Common myeloid progenitor, CD34-positive (primary cell): ENCODE measurements at regions not wholly inside any gene's neighbourhood (a gene's known extent, or its start where the extent isn't known, plus 50 kb on each side); places are given as distances from the start of the nearest gene placed in this dataset.

Source experiments
- CTCF ChIA-PET: fragments of 350-600 bp; sonication (Branson Sonifier 250); formaldehyde crosslinking; loops from one replicate; lab custom pipeline; 2021; ENCODE audit warnings: antibody characterized with exemption; lab: Charles Lee
- POLR2A ChIA-PET: fragments of 350-600 bp; sonication (Branson Sonifier 250); formaldehyde crosslinking; loops from one replicate; lab custom pipeline; 2021; ENCODE audit warnings: antibody characterized with exemption; lab: Charles Lee
- DNase-seq, 3 donors: peaks; one replicate each; pipeline versions ENCODE4 v3.0.0 to v3.0.0-alpha.2; 2013
- H3K27ac ChIP-seq, 2 experiments: 1 replicate in 1 of 2; 2 replicates in 1 of 2; pipeline ENCODE4 v1.7.0; 2013; ENCODE audit warnings: inconsistent platforms in 2 of 2, low read length in 2 of 2, mild to moderate bottlenecking in 2 of 2, low read depth in 1 of 2, moderate library complexity in 1 of 2; ENCODE audit not compliant: severe bottlenecking in 2 of 2, insufficient read depth in 1 of 2, poor library complexity in 1 of 2
- H3K27me3 ChIP-seq, 5 experiments: replicated peaks in 2 of 5; 1 replicate in 3 of 5; 2 replicates in 2 of 5; pipeline versions ENCODE4 v1.6.1 to v1.7.0; 2013; ENCODE audit warnings: low read length in 4 of 5, mild to moderate bottlenecking in 2 of 5, moderate library complexity in 2 of 5, inconsistent platforms in 1 of 5; ENCODE audit not compliant: insufficient read depth in 5 of 5, control insufficient read depth in 4 of 5
- H3K36me3 ChIP-seq, 4 experiments: 1 replicate in 2 of 4; 2 replicates in 2 of 4; pipeline versions ENCODE4 v1.6.1 to v1.7.0; 2013; ENCODE audit warnings: low read length in 3 of 4, control low read depth in 1 of 4, mild to moderate bottlenecking in 1 of 4; ENCODE audit not compliant: control insufficient read depth in 4 of 4, insufficient read depth in 4 of 4
- H3K4me1 ChIP-seq, 4 experiments: 1 replicate in 3 of 4; 2 replicates in 1 of 4; pipeline versions ENCODE4 v1.6.1 to v1.7.1; 2013; ENCODE audit warnings: low read length in 3 of 4, mild to moderate bottlenecking in 3 of 4, control low read depth in 1 of 4, inconsistent platforms in 1 of 4, moderate library complexity in 1 of 4; ENCODE audit not compliant: control insufficient read depth in 4 of 4, insufficient read depth in 4 of 4; ENCODE audit errors: control extremely low read depth in 1 of 4
- H3K4me3 ChIP-seq, 7 experiments: 1 replicate in 4 of 7; 2 replicates in 3 of 7; pipeline versions ENCODE4 v1.5.1 to v1.7.0; 2013; ENCODE audit warnings: mild to moderate bottlenecking in 7 of 7, low read length in 6 of 7, moderate library complexity in 6 of 7, inconsistent platforms in 2 of 7, low read depth in 2 of 7, control low read depth in 1 of 7; ENCODE audit not compliant: insufficient read depth in 4 of 7, control insufficient read depth in 1 of 7; ENCODE audit errors: extremely low read depth in 1 of 7
- H3K9me3 ChIP-seq, 5 experiments: 1 replicate in 4 of 5; 2 replicates in 1 of 5; pipeline versions ENCODE4 v1.6.1 to v1.7.1; 2013; ENCODE audit warnings: low read length in 4 of 5, mild to moderate bottlenecking in 2 of 5, inconsistent platforms in 1 of 5, low read depth in 1 of 5, moderate library complexity in 1 of 5; ENCODE audit not compliant: control insufficient read depth in 4 of 5, insufficient read depth in 2 of 5; ENCODE audit errors: control extremely low read depth in 1 of 5
- WGBS: methylation state at CpG from one replicate; pipeline ENCODE4 v1.1.5; 2013; ENCODE audit not compliant: insufficient coverage; 5-methylcytosine and 5-hydroxymethylcytosine counted together

GRCh38 chr1:95926331-95926730, 692.3 kb downstream of the RWDD3 start:
- DNase-seq = no peak
- Histone ChIP-seq H3K4me3 (no peak overlapping the region), H3K27ac (no peak overlapping the region), H3K4me1 (no peaks in the 10 kb centered on the region), H3K27me3 (no peaks in the 10 kb centered on the region), H3K9me3 (no peaks in the 10 kb centered on the region), H3K36me3 (no peaks in the 10 kb centered on the region)
- CTCF ChIA-PET = no interaction called here
- POLR2A ChIA-PET = no interaction called here
- 100% methylated on average over 1 of the region's 1 CpG for WGBS

DNA sequence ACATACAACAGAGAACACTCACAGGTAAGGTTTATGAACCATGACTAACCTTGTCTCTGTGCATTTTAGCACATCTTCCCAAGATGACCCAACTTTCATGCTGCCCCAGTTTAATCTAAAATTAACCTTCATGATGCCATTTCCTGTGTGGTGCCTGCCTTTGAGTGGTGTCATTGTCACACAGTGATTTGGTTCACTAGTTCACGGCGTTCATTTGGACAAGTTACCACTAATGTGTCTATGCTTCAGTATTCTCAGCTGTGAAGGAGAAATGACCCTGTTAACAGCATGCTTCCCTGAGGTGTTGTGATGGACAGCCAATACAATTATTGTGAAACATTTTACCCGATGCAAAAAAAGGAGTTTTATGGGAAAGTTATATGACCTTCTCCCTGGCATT, 693.1 kb downstream of the RWDD3 start:
- DNase-seq = no peak
- ChIA-PET POLR2A (no interaction called here), CTCF (interaction anchor here (0.8 kb wide), 1 partner anchor 247 kb away, joined by 3 read pairs; no protein-coding TSS in a partner anchor)
- 88% methylated on average over 2 of the region's 3 CpGs for WGBS
- H3K27me3 ChIP-seq = no peaks in the 10 kb centered on the region
- H3K36me3 ChIP-seq = no peaks in the 10 kb centered on the region
- H3K27ac ChIP-seq = no peak overlapping the region
- H3K9me3 ChIP-seq = no peaks in the 10 kb centered on the region
- no peaks in the 10 kb centered on the region for H3K4me1 ChIP-seq
- no peak overlapping the region for H3K4me3 ChIP-seq

- Histone ChIP-seq H3K36me3 (no peaks in the 10 kb centered on the region), H3K4me3 (no peak overlapping the region), H3K27ac (no peak overlapping the region), H3K9me3 (no peaks in the 10 kb centered on the region), H3K4me1 (peaks cover 0 to 7% (median 3%) of the 10 kb centered on the region in 4 experiments), H3K27me3 (no peaks in the 10 kb centered on the region)
- no peak for DNase-seq
- POLR2A ChIA-PET = no interaction called here
- CTCF ChIA-PET = no interaction called here
- WGBS = 91% methylated on average over 1 of the region's 1 CpG
Measured at GRCh38 chr1:95935719-95936118, 701.7 kb downstream of the RWDD3 start.

DNA sequence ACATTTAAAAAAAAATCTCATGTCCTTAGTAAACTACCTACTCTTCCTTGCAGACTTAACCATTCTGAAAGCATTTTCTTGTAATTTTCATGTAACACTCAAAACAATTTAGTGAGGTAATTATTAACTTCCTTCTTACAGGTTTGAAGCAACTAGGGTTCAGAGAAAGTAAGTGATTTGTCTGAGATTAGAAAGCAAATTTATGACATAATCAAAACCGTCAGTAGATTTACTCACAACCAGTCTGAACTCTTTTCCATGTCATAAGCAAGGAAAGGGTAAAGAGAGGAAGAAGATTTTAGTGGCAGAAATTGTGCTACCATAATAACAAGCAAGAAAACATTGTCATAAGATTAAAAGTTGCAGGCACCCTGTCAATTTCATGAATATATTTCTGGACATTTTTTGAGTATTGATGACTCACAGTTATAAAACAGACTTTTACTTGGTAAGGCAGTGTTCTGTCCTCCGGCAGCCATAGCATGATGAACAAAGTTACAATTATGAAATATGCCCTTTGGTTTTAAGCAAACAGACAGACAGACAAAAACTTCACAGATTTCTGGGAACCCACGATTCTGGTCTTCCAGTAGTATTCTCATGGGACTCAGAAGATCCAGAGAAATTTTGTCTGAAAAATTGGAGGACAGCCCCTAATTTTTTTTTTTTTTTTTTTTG, 707.2 kb downstream of the RWDD3 start:
- POLR2A ChIA-PET = interaction anchor here (0.7 kb wide), 1 partner anchor 11 kb away, joined by 3 read pairs; no protein-coding TSS in a partner anchor
- no peak for DNase-seq
- CTCF ChIA-PET = interaction anchor here (1.5 kb wide), 1 partner anchor 12 kb away, joined by 3 read pairs; no protein-coding TSS in a partner anchor
- H3K4me1 ChIP-seq = peaks cover 0 to 7% (median 3%) of the 10 kb centered on the region in 4 experiments
- H3K4me3 ChIP-seq = no peak overlapping the region
- H3K27ac ChIP-seq = no peak overlapping the region
- no peaks in the 10 kb centered on the region for H3K9me3 ChIP-seq
- WGBS = 88% methylated on average over 1 of the region's 3 CpGs
- H3K36me3 ChIP-seq = no peaks in the 10 kb centered on the region
- H3K27me3 ChIP-seq = no peaks in the 10 kb centered on the region

GRCh38 chr1:95948023-95948422, 714.0 kb downstream of the RWDD3 start:
- no peaks in the 10 kb centered on the region for H3K9me3 ChIP-seq
- H3K27ac ChIP-seq = no peak overlapping the region
- H3K27me3 ChIP-seq = no peaks in the 10 kb centered on the region
- H3K36me3 ChIP-seq = no peaks in the 10 kb centered on the region
- POLR2A ChIA-PET = no interaction called here
- CTCF ChIA-PET = no interaction called here
- H3K4me1 ChIP-seq = peaks cover 11 to 34% (median 20%) of the 10 kb centered on the region in 4 experiments
- DNase-seq = peak; percentile 42 to 75 (median 60)
- no peak overlapping the region for H3K4me3 ChIP-seq

DNA sequence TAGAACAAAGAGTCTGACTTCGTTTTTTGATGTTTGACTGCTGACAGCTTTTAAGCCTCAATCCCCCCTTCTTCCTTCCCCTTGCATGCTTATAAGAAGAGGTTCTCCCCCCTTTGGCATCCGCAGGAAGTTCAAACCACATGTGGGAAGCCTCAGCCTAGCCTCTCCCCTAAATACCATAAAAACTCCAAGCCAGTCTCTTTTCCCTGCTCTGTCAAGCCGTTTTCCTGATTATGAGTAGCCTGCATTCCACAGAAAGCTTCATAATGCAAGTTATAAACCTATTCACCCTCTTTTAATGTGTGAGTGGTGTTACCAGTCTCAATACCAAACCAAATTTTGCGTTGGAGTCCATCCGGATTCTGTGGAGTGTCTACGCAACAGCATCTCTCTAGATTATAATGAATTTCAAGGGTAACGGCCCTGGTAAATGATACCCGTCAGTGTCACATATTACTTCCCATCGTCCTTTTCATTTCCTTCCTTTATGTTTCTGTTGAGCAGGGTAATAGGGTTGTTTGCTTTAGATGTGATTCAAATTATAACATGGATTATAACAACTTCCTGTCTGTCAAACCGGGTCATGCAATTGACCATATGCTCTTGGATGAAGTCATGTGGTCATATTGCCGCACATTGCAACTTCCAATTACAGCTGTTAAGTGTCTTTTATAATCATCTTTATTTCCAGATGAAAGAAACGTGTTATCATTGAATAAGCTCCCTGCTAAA, 717.5 kb downstream of the RWDD3 start:
- peaks cover 11 to 39% (median 21%) of the 10 kb centered on the region in 4 experiments for H3K4me1 ChIP-seq
- H3K27ac ChIP-seq = no peak overlapping the region
- ChIA-PET CTCF (interaction anchor here (1.0 kb wide), 2 partner anchors 12 to 15 kb away, joined by 3 read pairs; no protein-coding TSS in a partner anchor), POLR2A (interaction anchor here (0.6 kb wide), 1 partner anchor 11 kb away, joined by 3 read pairs; no protein-coding TSS in a partner anchor)
- no peaks in the 10 kb centered on the region for H3K36me3 ChIP-seq
- H3K27me3 ChIP-seq = no peaks in the 10 kb centered on the region
- H3K4me3 ChIP-seq = peak overlapping the region in 5 of 7 experiments; percentile 19 to 62 (median 49)
- peak; percentile 43 to 71 (median 59) for DNase-seq
- WGBS = 7% methylated on average over 3 of the region's 12 CpGs
- H3K9me3 ChIP-seq = no peaks in the 10 kb centered on the region

DNA sequence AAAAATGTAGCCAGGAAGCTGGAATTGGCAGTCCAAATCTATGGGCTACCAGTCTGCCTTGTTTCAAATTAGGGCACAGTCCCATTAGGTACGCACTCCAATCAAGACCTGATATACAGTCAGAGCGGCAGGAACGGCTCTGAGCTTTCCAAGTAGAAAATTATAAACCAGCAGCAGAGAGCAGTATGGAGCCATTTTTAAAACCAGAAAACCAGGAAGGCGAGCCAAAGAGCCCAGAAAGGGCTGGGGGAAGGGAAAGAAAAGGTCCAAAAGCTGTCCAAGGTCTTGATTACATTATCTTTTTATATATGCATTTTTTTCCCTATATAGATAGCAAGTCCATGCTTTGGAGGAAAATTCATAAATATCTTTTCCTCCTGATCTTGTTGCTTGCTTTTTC, 719.0 kb downstream of the RWDD3 start:
- 8% methylated on average over 3 of the region's 4 CpGs for WGBS
- DNase-seq = peak; percentile 44 to 48 (median 45)
- Histone ChIP-seq H3K27ac (no peak overlapping the region), H3K4me3 (no peak overlapping the region), H3K9me3 (peaks cover 0 to under 1% (median 0%) of the 10 kb centered on the region in 5 experiments), H3K36me3 (no peaks in the 10 kb centered on the region), H3K4me1 (peaks cover 11 to 38% (median 19%) of the 10 kb centered on the region in 4 experiments), H3K27me3 (no peaks in the 10 kb centered on the region)
- POLR2A ChIA-PET = no interaction called here
- CTCF ChIA-PET = interaction anchor here (0.5 to 1.5 kb wide), 3 partner anchors 10 to 13 kb away, joined by 3 to 6 read pairs (median 5); no protein-coding TSS in a partner anchor
